ENCODE measurements at regions not wholly inside any gene's neighbourhood (a gene's known extent, or its start where the extent isn't known, plus 50 kb on each side); places are given as distances from the start of the nearest gene placed in this dataset.
A peak's percentile ranks its signal among the peaks of the same experiment; 100 is the strongest.

DNA sequence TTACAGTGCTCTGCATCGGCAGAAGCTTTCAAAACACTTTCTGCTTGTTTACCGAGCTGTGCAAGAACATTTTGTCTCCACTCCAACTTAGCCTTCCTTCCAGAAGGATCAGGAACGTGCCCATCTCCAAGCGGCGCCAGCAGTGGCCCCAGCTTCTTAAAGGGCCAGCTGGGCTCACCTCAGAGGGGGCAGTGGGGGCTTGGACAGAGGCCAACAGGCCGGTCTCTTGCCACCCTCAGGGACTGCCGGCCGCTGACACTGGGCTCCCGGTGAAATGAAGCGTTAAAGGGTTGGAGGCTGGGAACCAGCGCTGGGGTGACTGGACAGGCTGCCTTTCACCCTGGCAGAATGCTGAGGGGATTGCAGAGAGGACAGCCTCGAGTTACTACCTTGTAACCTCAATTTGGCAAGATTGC, 67.0 kb upstream of the RNU6ATAC start:
- TF ChIP-seq, protein P1, sequence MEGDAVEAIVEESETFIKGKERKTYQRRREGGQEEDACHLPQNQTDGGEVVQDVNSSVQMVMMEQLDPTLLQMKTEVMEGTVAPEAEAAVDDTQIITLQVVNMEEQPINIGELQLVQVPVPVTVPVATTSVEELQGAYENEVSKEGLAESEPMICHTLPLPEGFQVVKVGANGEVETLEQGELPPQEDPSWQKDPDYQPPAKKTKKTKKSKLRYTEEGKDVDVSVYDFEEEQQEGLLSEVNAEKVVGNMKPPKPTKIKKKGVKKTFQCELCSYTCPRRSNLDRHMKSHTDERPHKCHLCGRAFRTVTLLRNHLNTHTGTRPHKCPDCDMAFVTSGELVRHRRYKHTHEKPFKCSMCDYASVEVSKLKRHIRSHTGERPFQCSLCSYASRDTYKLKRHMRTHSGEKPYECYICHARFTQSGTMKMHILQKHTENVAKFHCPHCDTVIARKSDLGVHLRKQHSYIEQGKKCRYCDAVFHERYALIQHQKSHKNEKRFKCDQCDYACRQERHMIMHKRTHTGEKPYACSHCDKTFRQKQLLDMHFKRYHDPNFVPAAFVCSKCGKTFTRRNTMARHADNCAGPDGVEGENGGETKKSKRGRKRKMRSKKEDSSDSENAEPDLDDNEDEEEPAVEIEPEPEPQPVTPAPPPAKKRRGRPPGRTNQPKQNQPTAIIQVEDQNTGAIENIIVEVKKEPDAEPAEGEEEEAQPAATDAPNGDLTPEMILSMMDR (IDR thresholded peaks at IDR 0.05; ENCODE audit: low read length, missing control alignments): no peak
- no peak for DNase-seq (ENCODE audit: low read depth)
- no peak overlapping the region for H3K4me3 ChIP-seq (replicated peaks; ENCODE audit: low read depth, low read length)

DNA sequence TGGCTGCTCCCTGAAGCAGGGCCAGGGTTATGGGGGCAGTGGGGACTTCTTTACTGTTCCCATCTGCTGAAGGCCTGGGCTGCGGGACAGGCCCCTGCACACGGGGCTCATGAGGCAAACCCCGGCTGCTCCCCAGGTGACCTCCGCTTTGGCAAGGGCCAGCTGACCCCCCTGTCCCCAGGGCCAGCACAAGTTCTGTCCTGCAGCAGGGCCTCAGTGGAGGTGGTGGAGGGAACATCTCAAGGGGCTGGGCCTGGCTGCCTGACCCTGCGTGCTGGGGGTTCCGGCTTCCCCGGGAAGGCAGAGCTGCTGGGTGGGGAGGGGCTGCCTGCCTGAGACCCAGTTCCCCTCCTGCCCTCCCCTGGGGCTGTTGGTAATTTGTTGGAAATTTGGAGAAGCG, 67.4 kb upstream of the RNU6ATAC start:
- no peak for DNase-seq (ENCODE audit: low read depth)
- no peak overlapping the region for H3K4me3 ChIP-seq (replicated peaks; ENCODE audit: low read depth, low read length)
- TF ChIP-seq, protein P1 (IDR thresholded peaks at IDR 0.05; ENCODE audit: low read length, missing control alignments): no peak

DNA sequence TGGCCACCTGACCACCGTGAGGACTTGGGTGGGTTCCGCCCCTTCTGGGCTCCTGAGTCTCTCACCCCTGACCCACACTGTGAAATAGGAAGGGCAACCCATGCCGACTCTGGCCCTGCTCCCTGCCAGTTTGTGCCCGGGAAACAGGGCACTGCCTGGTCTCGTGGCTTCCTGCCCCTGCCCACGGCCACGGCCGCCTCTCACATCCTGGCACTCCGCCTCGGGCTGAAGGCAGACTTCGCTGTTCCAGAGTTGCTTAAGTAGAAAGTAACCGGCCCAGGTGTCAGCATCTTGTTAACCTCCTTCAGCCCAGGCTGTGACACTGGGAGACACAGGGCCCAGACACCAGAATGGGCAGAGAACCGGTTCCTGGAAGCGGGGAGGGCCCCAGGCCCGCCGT, 68.7 kb upstream of the RNU6ATAC start:
- TF ChIP-seq, protein P1 (IDR thresholded peaks at IDR 0.05; ENCODE audit: low read length, missing control alignments): no peak
- no peak overlapping the region for H3K4me3 ChIP-seq (replicated peaks; ENCODE audit: low read depth, low read length)
- no peak for DNase-seq (ENCODE audit: low read depth)

DNA sequence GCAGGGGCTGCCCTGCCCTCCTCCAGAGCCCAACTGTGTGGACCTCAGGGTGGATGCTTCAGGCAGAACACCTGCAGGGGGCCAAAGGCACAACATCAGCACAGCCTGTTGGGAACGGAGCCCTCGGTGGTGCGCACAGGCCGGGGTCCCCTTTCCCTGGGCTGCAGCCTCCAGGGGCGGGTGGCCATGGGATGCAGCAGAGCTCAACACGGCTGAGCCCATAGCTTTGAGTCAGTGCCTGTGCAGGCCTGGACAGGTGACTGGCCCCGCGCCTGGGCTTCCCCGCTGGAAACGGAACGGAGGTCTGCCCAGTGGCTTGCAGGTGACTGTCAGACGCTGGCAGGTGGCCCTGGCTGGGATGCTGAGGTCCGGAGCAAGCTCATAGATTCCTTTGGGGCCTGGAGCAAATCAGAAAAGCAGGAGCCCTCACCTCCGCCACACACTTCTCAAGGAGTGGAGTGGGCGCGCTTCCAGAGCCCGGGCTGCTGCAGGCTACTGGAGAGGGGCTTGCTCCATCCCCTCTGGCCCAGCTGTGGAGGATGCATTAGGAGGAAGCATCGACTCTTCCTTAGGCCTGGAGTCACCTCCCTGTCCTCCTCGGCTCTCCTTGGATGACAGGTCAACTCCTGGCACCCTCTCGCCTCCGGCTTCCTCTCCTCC, 69.8 kb upstream of the RNU6ATAC start:
- TF ChIP-seq, protein P1 (IDR thresholded peaks at IDR 0.05; ENCODE audit: low read length, missing control alignments): no peak
- no peak overlapping the region for H3K4me3 ChIP-seq (replicated peaks; ENCODE audit: low read depth, low read length)
- no peak for DNase-seq (ENCODE audit: low read depth)

DNA sequence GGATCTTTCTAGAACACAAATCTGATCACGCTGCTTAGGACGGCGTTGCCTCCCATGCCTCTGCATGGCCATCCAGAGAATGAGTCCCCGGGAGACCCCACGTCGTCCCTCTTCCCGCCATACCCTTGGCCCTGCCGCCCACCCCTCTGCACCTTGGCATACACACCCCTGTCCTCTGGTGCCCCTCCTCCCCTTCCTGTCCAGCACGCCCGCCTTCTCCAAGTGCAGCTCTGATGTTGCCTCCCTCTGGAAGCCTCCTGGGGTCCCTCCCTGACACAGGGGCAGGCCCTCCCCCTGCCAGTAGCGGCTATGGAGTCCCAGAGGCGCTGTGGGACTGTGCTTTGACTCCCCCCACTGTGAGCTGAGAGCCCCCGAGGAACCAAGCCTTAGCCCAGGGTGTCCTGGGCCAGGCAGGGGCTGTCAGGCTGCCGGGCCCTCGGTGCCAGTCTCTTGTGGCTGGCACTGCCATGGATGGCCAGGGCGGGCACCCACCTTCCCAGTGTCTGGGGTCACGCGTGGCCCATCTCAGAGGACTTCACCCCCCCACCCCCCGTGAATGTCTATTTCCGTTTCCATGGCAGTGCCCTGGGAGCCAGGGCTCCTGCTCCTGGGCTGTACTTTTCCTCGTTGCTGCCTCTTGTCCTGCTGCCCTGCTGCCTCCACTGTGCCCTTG, 70.5 kb upstream of the RNU6ATAC start:
- no peak for DNase-seq (ENCODE audit: low read depth)
- TF ChIP-seq, protein P1 (IDR thresholded peaks at IDR 0.05; ENCODE audit: low read length, missing control alignments): no peak
- no peak overlapping the region for H3K4me3 ChIP-seq (replicated peaks; ENCODE audit: low read depth, low read length)

DNA sequence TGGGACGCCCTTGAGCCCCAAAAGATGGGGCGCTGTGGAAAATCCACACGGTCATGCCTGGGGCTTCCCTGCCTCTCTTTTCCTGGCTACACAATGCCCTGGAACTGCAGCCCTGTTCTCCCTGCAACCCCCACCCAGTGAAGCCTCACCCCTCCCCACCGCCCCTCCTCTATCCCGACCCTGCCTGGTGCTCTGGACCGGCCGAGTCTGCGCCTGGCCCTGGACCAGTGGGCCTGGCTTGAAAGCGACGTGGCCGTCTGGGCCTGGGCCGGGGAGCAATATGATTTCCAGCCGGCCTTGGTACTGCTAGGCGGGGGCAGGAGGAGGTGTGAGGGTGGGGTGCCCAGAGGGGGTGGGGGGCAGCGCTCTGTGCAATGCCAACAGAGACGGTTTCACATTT, 71.0 kb upstream of the RNU6ATAC start:
- no peak overlapping the region for H3K4me3 ChIP-seq (replicated peaks; ENCODE audit: low read depth, low read length)
- DNase-seq (ENCODE audit: low read depth): no peak
- TF ChIP-seq, protein P1 (IDR thresholded peaks at IDR 0.05; ENCODE audit: low read length, missing control alignments): no peak

DNA sequence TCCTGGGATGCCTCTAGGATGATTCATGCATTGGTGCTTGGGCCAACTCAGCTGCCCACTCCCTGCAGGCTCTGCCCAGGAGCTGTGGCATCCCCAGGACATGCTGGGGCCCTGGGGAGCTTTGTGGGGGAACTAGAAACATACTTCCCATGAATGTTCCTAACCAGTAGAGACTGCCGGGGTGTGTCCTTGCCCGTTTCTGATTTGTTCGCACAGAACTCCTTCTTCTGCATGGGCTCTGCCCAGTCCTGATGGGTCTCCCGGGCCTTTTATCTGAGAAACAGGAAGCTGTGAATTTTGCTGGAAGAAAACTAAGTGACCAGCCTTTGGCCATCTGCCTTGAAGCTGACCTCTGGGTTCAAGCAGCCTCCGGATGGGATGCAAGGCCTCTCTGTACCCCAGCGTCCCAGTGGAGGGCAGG, 71.6 kb upstream of the RNU6ATAC start:
- peak; percentile 35 for DNase-seq (ENCODE audit: low read depth)
- TF ChIP-seq, protein P1 (IDR thresholded peaks at IDR 0.05; ENCODE audit: low read length, missing control alignments): no peak
- H3K4me3 ChIP-seq (replicated peaks; ENCODE audit: low read depth, low read length): no peak overlapping the region

All from fibroblast of pulmonary artery (primary cell).